GM18507 (cell line): ENCODE measurements at regions not wholly inside any gene's neighbourhood (a gene's known extent, or its start where the extent isn't known, plus 50 kb on each side); places are given as distances from the start of the nearest gene placed in this dataset.
"Not testable (repeated sequence)": the region's sequence is repeated elsewhere in the genome, so short reads cannot be mapped to it uniquely, and the experiment has no call there.

ENCODE experiments used
- DNase-seq: peaks from one replicate; pipeline ENCODE4 v3.0.0; 2011; ENCODE audit warnings: low read depth; ENCODE audit not compliant: insufficient read length; ENCODE audit errors: extremely low spot score
- FAIRE-seq: peaks from 2 replicates; lab custom pipeline; 2011; peaks lifted over from hg19 to GRCh38; lab: Jason Lieb, UNC

DNA sequence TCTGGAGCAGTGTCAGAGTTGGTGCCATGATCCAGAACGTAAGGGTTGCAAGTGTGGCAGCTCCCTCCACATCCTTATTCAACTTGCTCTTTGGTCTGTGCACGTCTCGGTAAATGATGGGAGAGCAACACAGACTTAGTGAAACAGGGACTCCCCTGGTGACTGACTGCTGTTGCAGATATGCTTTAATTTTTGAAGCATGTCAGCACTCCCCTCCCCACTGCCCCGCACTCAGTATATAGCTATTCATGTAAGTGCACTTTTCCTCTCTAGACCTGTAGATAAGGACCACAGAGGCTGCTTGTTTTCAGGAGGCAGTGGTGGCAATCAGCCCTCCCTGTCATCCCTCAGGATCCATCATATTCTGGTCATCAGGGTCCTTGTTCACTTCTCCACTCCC is 470.9 kb downstream of the IRS2 start:
- no peak for FAIRE-seq

GRCh38 chr13:109314101-109314500 is 472.3 kb downstream of the IRS2 start:
- DNase-seq = no peak
- FAIRE-seq = no peak

More for the DNA sequence above, 470.9 kb downstream of the IRS2 start:
- DNase-seq = no peak

DNA sequence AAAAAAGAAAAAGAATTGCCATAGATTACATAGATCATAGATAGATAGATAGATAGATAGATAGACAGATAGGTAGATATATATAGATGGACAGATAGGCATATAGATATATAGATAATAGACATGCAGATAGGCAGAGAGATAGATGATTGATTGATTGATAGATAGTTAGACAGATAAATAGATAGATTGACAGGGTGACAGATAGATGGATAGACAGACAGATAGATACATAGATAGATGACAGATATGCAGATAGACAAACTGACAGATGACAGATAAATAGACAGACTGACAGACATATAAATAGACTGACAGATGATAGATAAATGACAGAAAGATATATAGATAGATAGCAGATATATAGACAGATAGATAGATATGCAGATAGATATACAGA is 474.0 kb downstream of the IRS2 start:
- FAIRE-seq (no peak), DNase-seq (no peak)

DNA sequence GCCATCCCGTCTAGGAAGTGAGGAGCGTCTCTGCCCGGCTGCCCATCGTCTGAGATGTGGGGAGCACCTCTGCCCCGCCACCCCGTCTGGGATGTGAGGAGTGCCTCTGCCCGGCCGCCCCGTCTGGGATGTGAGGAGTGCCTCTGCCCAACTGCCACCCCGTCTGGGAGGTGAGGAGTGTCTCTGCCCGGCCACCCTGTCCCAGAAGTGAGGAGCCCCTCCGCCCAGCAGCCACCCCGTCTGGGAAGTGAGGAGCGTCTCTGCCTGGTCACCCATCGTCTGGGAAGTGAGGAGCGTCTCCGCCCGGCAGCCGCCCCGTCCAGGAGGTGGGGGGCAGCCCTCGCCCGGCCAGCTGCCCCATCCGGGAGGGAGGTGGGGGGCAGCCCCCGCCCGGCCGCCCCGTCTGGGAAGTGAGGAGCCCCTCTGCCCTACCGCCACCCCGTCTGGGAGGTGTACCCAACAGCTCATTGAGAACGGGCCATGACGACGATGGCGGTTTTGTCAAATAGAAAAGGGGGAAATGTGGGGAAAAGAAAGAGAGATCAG is 474.9 kb downstream of the IRS2 start:
- not testable (repeated sequence) for DNase-seq, FAIRE-seq

GRCh38 chr13:109309625-109310363 is 476.6 kb downstream of the IRS2 start:
- DNase-seq (no peak), FAIRE-seq (no peak)

DNA sequence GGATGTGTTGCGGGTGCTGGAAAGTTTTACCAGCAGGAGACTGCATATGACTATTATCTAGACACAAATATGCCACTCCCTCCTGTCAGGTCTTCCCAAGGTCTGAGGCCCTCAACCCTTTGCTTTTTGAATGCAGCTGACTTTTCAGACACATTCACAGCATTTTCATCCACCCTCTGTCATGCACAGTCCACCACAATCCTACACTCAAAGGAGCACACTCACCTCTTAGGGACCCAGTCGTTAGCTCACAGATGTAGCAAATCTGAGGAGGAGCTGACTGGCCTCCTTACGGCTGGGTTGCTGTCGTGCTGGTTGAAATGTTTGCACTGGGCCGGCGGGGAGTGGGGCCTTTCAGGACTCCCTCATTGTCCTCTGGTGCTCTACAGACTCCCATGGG is 479.4 kb downstream of the IRS2 start:
- FAIRE-seq = no peak
- DNase-seq = no peak

- DNase-seq = no peak
Observed at GRCh38 chr13:109301726-109302125, 484.7 kb downstream of the IRS2 start.

GRCh38 chr13:109301276-109301675 is 485.1 kb downstream of the IRS2 start:
- DNase-seq (no peak), FAIRE-seq (no peak)

More at GRCh38 chr13:109301726-109302125, 484.7 kb downstream of the IRS2 start:
- FAIRE-seq = no peak

GRCh38 chr13:109297628-109298027 is 488.8 kb downstream of the IRS2 start:
- DNase-seq = no peak
- FAIRE-seq = no peak

- FAIRE-seq = no peak
- no peak for DNase-seq
Observed at GRCh38 chr13:109293166-109293565, 493.2 kb downstream of the IRS2 start.

- FAIRE-seq (no peak), DNase-seq (no peak)
Observed at GRCh38 chr13:109288151-109288709, 498.2 kb downstream of the IRS2 start.

DNA sequence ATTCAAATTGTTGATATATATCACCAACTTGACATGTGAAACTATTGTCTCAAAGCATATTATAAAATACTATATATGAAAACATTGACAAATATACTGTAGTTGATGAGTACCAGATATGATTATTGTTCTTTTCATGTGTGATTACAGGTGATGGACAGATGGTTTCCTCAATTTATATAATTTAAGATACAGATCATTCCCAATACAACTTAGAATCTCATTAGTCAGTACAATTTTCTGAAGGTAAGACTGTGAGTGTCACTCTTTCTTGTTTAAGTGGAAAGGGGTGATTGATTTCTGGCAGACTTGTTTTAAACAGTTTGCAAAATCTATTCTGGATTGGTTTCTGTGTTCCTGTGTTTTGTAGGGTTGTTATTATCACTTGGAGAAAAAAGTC is 498.8 kb downstream of the IRS2 start:
- DNase-seq (no peak), FAIRE-seq (no peak)

DNA sequence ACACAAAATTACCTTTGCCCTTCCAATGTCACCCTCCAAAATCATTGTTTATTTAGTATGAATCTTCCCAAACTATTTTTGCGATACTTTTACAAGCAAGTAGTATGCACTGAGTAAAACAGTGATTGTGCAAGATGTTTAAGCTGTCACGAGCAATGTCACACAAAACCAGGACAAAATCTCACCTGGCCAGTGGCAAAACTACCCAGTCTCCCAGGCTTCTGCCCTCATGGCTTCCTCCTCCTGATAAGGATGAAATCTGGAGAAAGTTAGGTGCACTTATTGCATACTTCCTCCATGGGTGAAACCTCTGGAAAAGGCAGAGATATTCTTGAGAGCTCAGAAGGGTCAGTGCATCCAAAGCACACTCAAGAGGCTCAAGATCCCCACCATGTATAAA is 500.8 kb downstream of the IRS2 start:
- FAIRE-seq (no peak), DNase-seq (no peak)

- FAIRE-seq (no peak), DNase-seq (no peak)
Observed at GRCh38 chr13:109281903-109282635, 504.3 kb downstream of the IRS2 start.

DNA sequence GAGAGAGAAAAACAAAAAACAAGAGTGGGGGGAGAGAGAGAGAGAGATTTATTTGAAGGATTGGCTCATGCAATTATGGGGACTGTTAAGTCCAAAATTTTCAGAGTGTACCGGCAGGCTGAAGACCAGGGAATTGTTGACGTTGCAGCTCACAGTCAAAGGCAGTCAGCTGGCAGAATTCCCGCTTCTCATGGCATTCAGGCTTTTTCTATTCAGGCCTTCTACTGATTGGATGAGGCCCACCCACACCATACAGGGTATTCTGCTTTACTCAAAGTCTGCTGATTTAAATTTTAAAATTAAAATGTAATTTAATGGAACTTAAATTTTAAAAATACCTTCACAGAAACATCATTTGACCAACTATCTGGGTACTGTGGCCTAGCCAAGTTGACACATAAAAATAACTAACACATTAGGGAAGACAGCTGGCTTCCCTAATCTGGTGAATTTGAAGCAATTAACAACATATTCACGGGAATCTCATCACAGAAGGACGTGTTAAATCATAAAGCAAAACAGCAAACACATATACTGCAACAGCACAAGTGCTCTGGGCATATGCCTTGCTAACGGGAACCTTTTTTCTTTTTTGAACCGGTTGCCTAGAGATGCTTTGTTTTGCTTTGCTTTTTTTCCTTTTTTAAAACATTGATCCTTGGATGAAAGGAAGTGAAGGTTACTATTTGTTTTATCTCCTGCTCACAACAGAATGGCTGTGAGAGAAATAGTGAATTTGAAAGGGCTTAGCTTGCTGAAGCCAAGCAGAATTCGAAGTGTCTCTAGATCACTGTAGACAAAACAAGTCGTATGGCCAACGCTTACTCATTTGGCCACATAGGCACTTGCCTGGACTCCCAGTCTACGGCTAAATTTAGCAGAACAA is 505.1 kb downstream of the IRS2 start:
- DNase-seq = no peak

GRCh38 chr13:109276261-109276660 is 510.1 kb downstream of the IRS2 start:
- FAIRE-seq (no peak), DNase-seq (no peak)

More for the DNA sequence above, 505.1 kb downstream of the IRS2 start:
- FAIRE-seq = no peak

- no peak for DNase-seq
- FAIRE-seq = no peak
Observed at GRCh38 chr13:109275852-109276251, 510.5 kb downstream of the IRS2 start.

GRCh38 chr13:109275139-109275745 is 511.1 kb downstream of the IRS2 start:
- FAIRE-seq = no peak
- no peak for DNase-seq

- DNase-seq = no peak
- no peak for FAIRE-seq
Observed at GRCh38 chr13:109274188-109274821, 512.1 kb downstream of the IRS2 start.
